ENCODE measurements at regions not wholly inside any gene's neighbourhood (a gene's known extent, or its start where the extent isn't known, plus 50 kb on each side); places are given as distances from the start of the nearest gene placed in this dataset.

GRCh38 chr10:2734603-2735002 lies 332.7 kb upstream of the PFKP start:
- TF ChIP-seq, protein P1, sequence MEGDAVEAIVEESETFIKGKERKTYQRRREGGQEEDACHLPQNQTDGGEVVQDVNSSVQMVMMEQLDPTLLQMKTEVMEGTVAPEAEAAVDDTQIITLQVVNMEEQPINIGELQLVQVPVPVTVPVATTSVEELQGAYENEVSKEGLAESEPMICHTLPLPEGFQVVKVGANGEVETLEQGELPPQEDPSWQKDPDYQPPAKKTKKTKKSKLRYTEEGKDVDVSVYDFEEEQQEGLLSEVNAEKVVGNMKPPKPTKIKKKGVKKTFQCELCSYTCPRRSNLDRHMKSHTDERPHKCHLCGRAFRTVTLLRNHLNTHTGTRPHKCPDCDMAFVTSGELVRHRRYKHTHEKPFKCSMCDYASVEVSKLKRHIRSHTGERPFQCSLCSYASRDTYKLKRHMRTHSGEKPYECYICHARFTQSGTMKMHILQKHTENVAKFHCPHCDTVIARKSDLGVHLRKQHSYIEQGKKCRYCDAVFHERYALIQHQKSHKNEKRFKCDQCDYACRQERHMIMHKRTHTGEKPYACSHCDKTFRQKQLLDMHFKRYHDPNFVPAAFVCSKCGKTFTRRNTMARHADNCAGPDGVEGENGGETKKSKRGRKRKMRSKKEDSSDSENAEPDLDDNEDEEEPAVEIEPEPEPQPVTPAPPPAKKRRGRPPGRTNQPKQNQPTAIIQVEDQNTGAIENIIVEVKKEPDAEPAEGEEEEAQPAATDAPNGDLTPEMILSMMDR (conservative IDR thresholded peaks at IDR 0.05; ENCODE audit: low read depth in 2 of 2): no peak
- TF ChIP-seq EZH2 (IDR thresholded peaks at IDR 0.05; ENCODE audit: low read depth, unreplicated experiment) (no peak), ETS1 (IDR thresholded peaks at IDR 0.05) (no peak), CREB1 (CRISPR knock-in tag; IDR thresholded peaks at IDR 0.05; ENCODE audit: low read depth) (no peak), ZNF462 (CRISPR knock-in tag; IDR thresholded peaks at IDR 0.05) (no peak), JUNB (IDR thresholded peaks at IDR 0.05; ENCODE audit: unreplicated experiment) (no peak), POLR2AphosphoS5 (IDR thresholded peaks at IDR 0.05; ENCODE audit: low read depth) (no peak), EZH2phosphoT487 (IDR thresholded peaks at IDR 0.05; ENCODE audit: unreplicated experiment) (no peak), ZNF114 (CRISPR knock-in tag; IDR thresholded peaks at IDR 0.05) (no peak), STAT1 (IDR thresholded peaks at IDR 0.05; ENCODE audit: unreplicated experiment) (no peak)
- TF ChIP-seq, protein P2, sequence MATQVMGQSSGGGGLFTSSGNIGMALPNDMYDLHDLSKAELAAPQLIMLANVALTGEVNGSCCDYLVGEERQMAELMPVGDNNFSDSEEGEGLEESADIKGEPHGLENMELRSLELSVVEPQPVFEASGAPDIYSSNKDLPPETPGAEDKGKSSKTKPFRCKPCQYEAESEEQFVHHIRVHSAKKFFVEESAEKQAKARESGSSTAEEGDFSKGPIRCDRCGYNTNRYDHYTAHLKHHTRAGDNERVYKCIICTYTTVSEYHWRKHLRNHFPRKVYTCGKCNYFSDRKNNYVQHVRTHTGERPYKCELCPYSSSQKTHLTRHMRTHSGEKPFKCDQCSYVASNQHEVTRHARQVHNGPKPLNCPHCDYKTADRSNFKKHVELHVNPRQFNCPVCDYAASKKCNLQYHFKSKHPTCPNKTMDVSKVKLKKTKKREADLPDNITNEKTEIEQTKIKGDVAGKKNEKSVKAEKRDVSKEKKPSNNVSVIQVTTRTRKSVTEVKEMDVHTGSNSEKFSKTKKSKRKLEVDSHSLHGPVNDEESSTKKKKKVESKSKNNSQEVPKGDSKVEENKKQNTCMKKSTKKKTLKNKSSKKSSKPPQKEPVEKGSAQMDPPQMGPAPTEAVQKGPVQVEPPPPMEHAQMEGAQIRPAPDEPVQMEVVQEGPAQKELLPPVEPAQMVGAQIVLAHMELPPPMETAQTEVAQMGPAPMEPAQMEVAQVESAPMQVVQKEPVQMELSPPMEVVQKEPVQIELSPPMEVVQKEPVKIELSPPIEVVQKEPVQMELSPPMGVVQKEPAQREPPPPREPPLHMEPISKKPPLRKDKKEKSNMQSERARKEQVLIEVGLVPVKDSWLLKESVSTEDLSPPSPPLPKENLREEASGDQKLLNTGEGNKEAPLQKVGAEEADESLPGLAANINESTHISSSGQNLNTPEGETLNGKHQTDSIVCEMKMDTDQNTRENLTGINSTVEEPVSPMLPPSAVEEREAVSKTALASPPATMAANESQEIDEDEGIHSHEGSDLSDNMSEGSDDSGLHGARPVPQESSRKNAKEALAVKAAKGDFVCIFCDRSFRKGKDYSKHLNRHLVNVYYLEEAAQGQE (IDR thresholded peaks at IDR 0.05; ENCODE audit: unreplicated experiment): no peak
